ELR (cell line): ENCODE measurements at regions not wholly inside any gene's neighbourhood (a gene's known extent, or its start where the extent isn't known, plus 50 kb on each side); places are given as distances from the start of the nearest gene placed in this dataset.
"Not testable (repeated sequence)": the region's sequence is repeated elsewhere in the genome, so short reads cannot be mapped to it uniquely, and the experiment has no call there.

ENCODE experiments used
- DNase-seq: peaks from one replicate; pipeline ENCODE4 v3.0.0-alpha.2; 2015; ENCODE audit warnings: low read depth

GRCh38 chr1:79929356-79929755 lies 922.8 kb upstream of the ADGRL4 start:
- peak; percentile 76 for DNase-seq

GRCh38 chr1:79928901-79929300 lies 922.4 kb upstream of the ADGRL4 start:
- no peak for DNase-seq

DNA sequence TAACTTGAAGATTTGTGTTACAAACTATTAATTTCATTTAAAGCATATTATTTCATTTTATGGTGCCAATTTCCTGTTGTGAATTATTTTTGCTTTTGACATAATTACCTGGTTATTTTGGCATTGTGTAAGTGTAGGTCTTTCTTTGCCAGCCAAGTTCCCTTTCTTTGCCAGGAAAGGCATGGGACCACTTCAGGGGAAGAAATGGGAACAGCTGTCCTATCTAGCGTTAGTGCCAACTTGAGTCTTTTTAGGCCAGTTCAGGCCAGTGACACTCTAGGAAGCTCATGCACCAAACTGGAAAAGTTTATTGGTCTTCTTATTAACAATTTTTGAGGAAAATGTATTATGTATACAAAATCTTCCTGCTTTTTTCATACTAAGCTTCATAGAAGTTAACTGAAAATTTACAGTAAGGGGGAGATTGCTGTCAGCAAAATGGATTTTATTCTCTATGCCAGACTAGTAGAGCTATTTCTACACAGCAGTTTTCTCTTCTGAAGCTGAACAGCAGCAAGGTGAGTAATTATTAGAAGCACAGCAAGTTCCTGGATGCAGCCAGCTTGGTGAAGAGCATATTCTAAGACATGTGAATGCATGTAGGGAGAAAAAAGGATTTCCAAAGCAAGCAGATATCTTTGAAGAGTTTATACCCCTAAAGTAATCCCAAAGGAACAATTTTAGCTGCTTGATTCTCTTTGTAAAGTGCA lies 914.6 kb upstream of the ADGRL4 start:
- no peak for DNase-seq

GRCh38 chr1:79914896-79915295 lies 908.4 kb upstream of the ADGRL4 start:
- DNase-seq: no peak

- no peak for DNase-seq
Observed at GRCh38 chr1:79912813-79913212, 906.3 kb upstream of the ADGRL4 start.

GRCh38 chr1:79903321-79903720 lies 896.8 kb upstream of the ADGRL4 start:
- DNase-seq: no peak

DNA sequence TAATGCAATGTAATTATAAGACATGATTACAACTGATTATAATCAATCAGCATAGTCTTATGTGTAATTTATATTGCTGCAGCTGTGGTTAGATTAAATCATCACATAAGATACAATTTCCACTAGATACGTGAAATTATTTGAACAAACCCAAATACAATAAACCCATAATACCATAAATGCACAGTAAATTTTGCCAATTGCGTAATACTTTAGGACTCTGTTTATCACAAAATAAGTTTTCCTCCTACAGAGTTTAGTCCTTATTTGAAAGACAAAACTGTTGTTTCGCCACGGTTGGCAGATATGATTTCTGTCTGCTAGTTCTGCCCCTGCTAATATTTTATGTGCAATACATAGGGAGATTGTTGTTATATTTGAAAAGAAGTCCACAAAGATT lies 895.9 kb upstream of the ADGRL4 start:
- no peak for DNase-seq

GRCh38 chr1:79899914-79900313 lies 893.4 kb upstream of the ADGRL4 start:
- peak; percentile 95 for DNase-seq

- DNase-seq: no peak
Observed at GRCh38 chr1:79896140-79896539, 889.6 kb upstream of the ADGRL4 start.

- no peak for DNase-seq
Observed at GRCh38 chr1:79895573-79895972, 889.0 kb upstream of the ADGRL4 start.

GRCh38 chr1:79894129-79894528 lies 887.6 kb upstream of the ADGRL4 start:
- DNase-seq: not testable (repeated sequence)

DNA sequence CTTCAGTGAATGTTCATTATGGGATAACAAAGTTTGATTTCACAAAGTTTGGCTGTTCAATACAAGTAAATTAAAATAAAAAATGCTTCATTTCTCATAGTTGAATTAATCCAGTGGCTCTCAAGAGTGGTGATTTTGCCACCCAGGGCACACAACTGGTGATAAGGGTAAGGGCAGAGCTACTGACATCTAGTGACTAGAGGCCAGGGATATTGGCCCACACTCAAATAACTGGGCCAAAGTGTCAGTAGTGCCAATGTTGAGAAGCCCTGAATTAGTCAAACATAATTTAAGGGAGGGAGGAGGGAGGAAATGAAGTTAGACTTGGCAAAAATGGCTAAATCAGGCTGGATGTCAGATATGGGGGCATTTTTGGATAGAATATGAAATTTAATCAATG lies 880.5 kb upstream of the ADGRL4 start:
- DNase-seq: no peak

GRCh38 chr1:79885101-79885500 lies 878.6 kb upstream of the ADGRL4 start:
- no peak for DNase-seq

GRCh38 chr1:79877086-79877485 lies 870.6 kb upstream of the ADGRL4 start:
- DNase-seq: no peak

GRCh38 chr1:79875187-79875586 lies 868.7 kb upstream of the ADGRL4 start:
- no peak for DNase-seq

- no peak for DNase-seq
Observed at GRCh38 chr1:79874289-79874688, 867.8 kb upstream of the ADGRL4 start.

- peak; percentile 65 for DNase-seq
Observed at GRCh38 chr1:79859212-79859948, 852.9 kb upstream of the ADGRL4 start.

GRCh38 chr1:79852004-79852403 lies 845.5 kb upstream of the ADGRL4 start:
- peak; percentile 2 for DNase-seq

GRCh38 chr1:79849388-79849787 lies 842.9 kb upstream of the ADGRL4 start:
- no peak for DNase-seq

DNA sequence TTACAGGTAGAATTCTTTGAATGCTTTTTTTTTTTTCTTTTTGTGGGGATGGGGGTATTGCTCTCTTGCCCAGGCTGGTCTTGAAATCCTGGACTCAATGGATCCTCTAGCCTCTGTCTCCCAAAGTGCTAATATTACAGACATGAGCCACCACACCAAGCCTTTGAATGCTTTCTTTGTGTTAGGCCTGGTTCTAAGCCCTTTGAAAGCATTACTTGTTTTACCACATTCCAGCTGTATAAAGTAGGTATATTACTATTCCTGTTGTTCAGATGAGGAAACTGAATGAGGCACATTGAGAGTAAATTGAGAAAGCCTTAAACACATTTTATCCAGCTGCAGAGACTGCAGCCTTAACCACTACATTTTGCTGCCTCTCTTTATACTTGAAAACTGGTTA lies 841.8 kb upstream of the ADGRL4 start:
- DNase-seq: no peak

- DNase-seq: no peak
Observed at GRCh38 chr1:79847700-79848099, 841.2 kb upstream of the ADGRL4 start.

- peak; percentile 8 for DNase-seq
Observed at GRCh38 chr1:79845936-79846335, 839.4 kb upstream of the ADGRL4 start.

DNA sequence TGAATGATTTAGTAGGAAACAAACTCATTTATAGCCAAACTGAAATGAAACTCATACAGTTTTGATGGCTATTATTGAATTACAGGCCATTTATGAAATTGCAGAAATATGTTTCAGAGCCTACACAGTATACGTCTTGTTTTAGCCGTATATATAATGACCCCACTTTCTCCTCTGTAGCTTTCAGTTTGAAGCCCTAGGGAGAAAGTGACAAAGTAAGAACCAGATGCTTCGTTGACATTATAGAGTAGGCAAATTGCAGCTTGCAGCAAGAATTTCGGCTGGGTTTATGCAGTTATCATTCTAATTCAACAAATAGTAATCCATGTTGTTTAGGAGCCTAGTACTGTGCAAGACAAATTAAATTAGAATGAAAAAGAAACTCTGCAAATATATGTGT lies 836.3 kb upstream of the ADGRL4 start:
- no peak for DNase-seq

DNA sequence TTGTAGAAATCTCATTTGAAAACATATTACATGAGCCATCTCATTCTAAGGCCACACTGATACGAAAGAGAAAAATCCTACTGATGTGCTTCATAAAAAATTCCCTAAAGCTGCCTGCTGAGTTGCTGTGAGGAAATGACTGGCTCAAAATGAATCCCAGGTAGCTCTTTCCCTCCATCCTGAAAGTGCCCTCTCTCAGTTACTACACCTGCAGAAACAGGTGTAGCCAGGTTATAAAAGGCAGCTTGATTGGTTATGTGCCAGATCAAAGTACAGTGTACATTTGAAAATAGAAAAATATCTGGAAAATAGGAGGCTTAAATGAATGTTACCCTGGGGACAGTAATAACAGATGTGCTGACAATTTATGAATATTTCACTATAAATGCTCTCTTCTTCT lies 833.4 kb upstream of the ADGRL4 start:
- DNase-seq: no peak
